ENCODE measurements at regions not wholly inside any gene's neighbourhood (a gene's known extent, or its start where the extent isn't known, plus 50 kb on each side); places are given as distances from the start of the nearest gene placed in this dataset.
"Not testable (repeated sequence)": the region's sequence is repeated elsewhere in the genome, so short reads cannot be mapped to it uniquely, and the experiment has no call there.

DNA sequence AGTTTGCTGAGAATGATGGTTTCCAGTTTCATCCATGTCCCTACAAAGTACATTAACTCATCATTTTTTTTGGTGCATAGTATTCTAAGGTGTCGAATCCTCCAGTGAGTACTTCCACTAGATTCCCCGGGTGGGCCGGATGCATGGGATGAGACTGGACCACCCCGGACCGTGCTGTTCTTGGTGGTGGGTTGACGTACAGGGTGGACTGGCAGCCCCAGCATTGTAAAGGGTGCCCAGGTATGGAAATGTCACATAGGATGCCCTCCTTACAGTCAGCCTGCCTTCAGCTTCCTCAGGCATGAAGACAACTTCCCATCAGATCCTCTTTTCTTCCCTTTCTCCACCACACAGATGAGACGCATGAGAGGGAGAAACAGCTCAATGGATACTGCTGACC, 3916.1 kb upstream of the OR11H1 start:
- TF ChIP-seq POLR2A (IDR thresholded peaks at IDR 0.05) = not testable (repeated sequence)
- TF ChIP-seq, protein P1, sequence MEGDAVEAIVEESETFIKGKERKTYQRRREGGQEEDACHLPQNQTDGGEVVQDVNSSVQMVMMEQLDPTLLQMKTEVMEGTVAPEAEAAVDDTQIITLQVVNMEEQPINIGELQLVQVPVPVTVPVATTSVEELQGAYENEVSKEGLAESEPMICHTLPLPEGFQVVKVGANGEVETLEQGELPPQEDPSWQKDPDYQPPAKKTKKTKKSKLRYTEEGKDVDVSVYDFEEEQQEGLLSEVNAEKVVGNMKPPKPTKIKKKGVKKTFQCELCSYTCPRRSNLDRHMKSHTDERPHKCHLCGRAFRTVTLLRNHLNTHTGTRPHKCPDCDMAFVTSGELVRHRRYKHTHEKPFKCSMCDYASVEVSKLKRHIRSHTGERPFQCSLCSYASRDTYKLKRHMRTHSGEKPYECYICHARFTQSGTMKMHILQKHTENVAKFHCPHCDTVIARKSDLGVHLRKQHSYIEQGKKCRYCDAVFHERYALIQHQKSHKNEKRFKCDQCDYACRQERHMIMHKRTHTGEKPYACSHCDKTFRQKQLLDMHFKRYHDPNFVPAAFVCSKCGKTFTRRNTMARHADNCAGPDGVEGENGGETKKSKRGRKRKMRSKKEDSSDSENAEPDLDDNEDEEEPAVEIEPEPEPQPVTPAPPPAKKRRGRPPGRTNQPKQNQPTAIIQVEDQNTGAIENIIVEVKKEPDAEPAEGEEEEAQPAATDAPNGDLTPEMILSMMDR (IDR thresholded peaks at IDR 0.05 in 8 of 11, conservative IDR thresholded peaks at IDR 0.05 in 3 of 11) = not testable (repeated sequence)
